HG02840 (cell line): ENCODE measurements at regions not wholly inside any gene's neighbourhood (a gene's known extent, or its start where the extent isn't known, plus 50 kb on each side); places are given as distances from the start of the nearest gene placed in this dataset.

ENCODE experiments used
- ATAC-seq: cut with Tn5 transposase; IDR thresholded peaks from one replicate; pipeline ENCODE4 v1.9.1; 2021; ENCODE audit warnings: mild to moderate bottlenecking, moderate library complexity, moderate number of reproducible peaks; ENCODE audit not compliant: unreplicated experiment, low FRiP score

GRCh38 chr5:167442922-167443321 is 848.5 kb upstream of the WWC1 start:
- ATAC-seq, result no peak

- ATAC-seq, result no peak
Observed at GRCh38 chr5:167447466-167448375, 843.7 kb upstream of the WWC1 start.

- ATAC-seq, result no peak
Observed at GRCh38 chr5:167448376-167448775, 843.1 kb upstream of the WWC1 start.

GRCh38 chr5:167451076-167451475 is 840.4 kb upstream of the WWC1 start:
- no peak for ATAC-seq

- ATAC-seq, result no peak
Observed at GRCh38 chr5:167452136-167452535, 839.3 kb upstream of the WWC1 start.

- ATAC-seq, result no peak
Observed at GRCh38 chr5:167453246-167454030, 838.0 kb upstream of the WWC1 start.

- no peak for ATAC-seq
Observed at GRCh38 chr5:167458412-167458811, 833.0 kb upstream of the WWC1 start.

GRCh38 chr5:167460449-167461020 is 830.9 kb upstream of the WWC1 start:
- ATAC-seq, result no peak

- ATAC-seq, result no peak
Observed at GRCh38 chr5:167463939-167464338, 827.5 kb upstream of the WWC1 start.

- no peak for ATAC-seq
Observed at GRCh38 chr5:167466992-167467391, 824.5 kb upstream of the WWC1 start.

- no peak for ATAC-seq
Observed at GRCh38 chr5:167472566-167473108, 818.8 kb upstream of the WWC1 start.

- ATAC-seq, result no peak
Observed at GRCh38 chr5:167478188-167478587, 813.3 kb upstream of the WWC1 start.

GRCh38 chr5:167479779-167480178 is 811.7 kb upstream of the WWC1 start:
- ATAC-seq, result no peak

- ATAC-seq, result no peak
Observed at GRCh38 chr5:167481345-167481744, 810.1 kb upstream of the WWC1 start.

- ATAC-seq, result no peak
Observed at GRCh38 chr5:167482555-167482954, 808.9 kb upstream of the WWC1 start.

GRCh38 chr5:167485061-167485774 is 806.2 kb upstream of the WWC1 start:
- ATAC-seq, result no peak

GRCh38 chr5:167488371-167488770 is 803.1 kb upstream of the WWC1 start:
- ATAC-seq, result no peak

- no peak for ATAC-seq
Observed at GRCh38 chr5:167489202-167489601, 802.2 kb upstream of the WWC1 start.

- ATAC-seq, result no peak
Observed at GRCh38 chr5:167503926-167504720, 787.3 kb upstream of the WWC1 start.
